ENCODE measurements at regions not wholly inside any gene's neighbourhood (a gene's known extent, or its start where the extent isn't known, plus 50 kb on each side); places are given as distances from the start of the nearest gene placed in this dataset.
"Not testable (repeated sequence)": the region's sequence is repeated elsewhere in the genome, so short reads cannot be mapped to it uniquely, and the experiment has no call there.

DNA sequence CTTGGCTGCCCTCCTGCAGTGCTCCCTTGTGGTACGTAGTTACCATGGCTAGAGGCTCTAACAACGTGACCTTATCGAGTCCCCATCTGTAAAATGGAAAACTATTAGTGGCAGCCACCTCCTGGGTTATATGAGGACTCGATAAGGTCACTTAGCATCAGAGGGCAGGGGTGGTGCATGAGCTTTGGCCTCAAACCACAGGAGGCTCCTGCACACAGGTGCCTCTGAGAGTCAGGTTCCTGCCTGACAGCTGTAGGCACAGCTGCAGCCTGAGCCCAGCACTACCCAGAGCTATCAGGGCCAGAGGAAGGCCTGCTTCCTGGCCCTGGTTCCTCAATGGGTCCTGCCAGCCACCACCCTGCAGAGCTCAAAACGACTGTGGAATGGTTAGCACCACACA is 57.2 kb upstream of the SEC14L1 start:
- DNase-seq (ENCODE audit: extremely low read depth in 1 of 2, low read depth in 1 of 2): no peak

DNA sequence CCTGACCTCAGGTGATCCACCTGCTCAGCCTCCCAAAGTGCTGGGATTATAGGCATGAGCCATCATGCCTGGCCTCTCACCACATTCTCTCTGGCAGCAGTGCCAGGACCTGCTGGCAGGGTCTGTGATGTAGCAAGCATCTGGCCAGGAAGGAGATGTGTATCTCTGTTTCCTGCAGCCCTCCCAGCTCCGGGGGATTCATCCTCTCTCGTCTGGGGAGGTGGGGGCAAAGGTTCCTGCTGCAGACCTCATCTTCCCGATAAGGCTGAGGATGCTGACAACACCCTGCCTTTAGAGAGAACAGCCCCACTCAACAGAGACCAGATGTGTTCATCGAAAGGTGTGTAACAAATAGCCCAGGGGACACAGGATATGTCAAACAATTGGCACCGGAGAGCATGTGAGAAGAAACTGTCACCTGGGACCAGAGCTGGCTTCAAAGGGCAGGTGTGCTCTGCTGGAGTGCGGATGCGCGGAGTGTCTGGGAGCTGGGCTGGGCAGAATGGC is 54.8 kb upstream of the SEC14L1 start:
- no peak for DNase-seq (ENCODE audit: extremely low read depth in 1 of 2, low read depth in 1 of 2)

DNA sequence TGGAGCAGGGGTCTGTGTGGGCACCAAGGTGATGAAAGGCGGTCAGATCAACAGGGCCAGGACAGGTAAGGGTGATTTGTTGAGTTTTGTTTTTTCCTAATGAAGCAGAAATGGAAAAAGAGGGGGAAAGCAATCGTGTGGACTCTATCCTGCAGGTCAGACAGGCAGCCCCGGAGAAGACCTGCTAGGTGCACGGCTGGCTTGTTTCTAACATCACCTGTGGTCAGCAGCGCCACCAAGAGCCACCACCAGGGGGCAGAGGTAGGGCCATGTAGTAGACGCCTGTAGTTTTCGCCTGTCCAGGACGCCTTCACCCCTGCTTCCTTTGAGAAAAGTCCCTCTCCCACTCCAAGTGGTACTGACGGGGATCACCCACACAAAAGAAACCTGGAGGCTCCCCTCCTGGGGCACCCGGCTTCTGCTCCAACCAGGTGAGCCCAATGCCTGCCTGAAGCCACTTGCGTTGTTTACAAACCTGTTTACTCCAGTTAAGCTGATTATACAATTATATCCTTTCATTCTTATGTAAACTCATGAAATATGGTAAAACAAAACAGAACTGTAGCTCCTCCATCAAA is 54.2 kb upstream of the SEC14L1 start:
- peak; percentile 54 to 72 for DNase-seq (ENCODE audit: extremely low read depth in 1 of 2, low read depth in 1 of 2)

DNA sequence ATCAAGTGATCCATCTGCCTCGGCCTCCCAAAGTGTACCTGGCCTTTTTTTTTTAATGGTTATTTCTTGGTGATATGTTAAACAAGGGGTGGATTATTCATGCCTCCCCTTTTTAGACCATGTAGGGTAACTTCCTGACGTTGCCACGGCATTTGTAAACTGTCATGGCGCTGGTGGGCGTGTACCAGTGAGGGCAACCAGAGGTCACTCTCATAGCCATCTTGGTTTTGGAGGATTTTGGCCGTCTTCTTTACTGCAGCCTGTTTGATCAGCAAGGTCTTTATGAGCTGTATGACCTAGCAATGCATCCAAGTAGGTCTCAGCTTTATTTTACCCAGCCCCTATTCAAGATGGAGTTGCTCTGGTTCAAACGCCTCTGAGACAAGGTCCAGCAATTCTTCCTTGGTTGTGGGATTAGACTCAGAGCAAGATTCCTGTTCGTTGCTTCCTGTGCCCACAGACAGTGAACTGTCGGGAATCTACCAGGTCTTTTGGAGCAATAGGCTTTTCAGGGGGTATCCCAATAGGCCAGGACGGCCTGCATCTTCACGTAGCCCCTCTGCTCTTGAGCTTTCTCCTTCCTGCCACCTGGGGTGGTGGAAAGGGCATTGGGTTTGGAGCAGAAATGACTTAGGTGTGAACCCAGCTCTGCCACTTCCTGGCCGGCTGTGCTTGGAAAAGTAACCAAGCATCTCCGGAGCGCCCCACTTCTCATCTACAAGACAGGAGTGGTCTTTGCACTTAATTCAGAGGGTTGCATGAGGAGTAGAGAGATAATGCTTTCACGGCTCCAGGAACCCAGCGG is 52.9 kb upstream of the SEC14L1 start:
- DNase-seq (ENCODE audit: extremely low read depth in 1 of 2, low read depth in 1 of 2): no peak

DNA sequence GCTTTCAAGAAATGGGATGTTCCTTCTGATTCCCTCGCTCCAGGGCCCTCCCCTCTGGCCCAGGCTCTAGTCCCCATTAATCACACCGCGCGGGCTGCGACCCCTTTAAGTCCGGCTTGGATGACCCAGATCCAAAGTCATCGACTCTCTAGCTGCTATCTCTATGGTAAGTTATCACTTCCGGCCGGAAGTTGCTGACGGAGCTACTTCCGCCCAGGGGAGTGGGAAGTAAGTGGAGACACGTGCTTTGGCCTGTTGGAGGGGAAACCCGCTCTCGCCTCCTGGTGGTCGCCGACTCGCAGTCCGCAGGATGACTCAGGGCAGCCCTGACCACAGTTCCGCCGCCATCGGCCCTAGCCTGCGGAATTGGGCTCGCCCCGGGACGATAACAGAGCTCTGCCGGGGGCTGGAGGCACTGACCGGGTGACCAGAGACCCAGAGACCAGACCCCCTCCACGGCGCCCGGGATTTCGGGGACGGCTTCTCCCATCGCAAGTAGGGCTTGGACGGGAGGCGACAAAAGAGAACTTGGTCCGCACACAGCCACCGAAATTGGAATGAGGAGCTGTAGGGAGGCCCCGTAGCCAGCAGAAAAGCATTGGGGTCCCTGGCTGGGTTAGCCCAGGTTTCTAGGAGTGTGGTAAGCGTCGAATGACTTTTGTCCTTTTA is 52.2 kb upstream of the SEC14L1 start:
- peak; percentile 82 to 92 for DNase-seq (ENCODE audit: extremely low read depth in 1 of 2, low read depth in 1 of 2)

DNA sequence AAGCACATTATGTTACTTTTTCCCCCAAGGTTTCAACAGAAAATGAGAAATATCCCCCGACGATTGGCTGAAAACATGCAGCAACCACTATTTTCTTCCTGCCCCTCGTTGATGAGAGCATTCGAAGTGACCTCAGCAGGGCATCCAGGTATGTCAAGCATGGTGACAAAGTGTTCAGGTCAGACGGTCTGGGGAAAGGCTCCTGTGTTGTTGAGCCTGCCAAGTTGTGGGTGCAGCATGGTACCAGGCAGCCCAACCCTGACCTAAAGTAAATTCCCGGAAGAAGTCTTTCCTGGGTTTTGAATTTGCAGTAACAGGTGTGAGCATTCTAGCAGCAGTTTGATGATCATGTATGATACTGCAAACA is 51.7 kb upstream of the SEC14L1 start:
- DNase-seq (ENCODE audit: extremely low read depth in 1 of 2, low read depth in 1 of 2): no peak

DNA sequence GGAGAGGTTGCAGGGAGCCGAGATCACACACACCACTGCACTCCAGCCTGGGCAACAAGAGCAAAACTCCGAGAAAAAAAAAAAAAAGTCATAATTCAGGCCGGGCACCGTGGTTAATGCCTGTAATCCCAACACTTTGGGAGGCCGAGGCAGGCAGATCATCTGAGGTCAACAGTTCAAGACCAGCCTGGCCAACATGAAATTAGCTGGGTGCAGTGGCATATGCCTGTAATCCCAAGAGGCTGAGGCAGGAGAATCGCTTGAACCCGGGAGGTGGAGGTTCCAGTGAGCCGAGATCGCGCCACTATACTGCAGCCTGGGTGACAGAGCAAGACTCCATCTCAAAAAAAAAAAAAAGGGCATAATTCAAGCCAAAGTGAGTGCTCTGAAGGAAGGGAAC is 50.8 kb upstream of the SEC14L1 start:
- DNase-seq (ENCODE audit: extremely low read depth in 1 of 2, low read depth in 1 of 2): not testable (repeated sequence)

DNA sequence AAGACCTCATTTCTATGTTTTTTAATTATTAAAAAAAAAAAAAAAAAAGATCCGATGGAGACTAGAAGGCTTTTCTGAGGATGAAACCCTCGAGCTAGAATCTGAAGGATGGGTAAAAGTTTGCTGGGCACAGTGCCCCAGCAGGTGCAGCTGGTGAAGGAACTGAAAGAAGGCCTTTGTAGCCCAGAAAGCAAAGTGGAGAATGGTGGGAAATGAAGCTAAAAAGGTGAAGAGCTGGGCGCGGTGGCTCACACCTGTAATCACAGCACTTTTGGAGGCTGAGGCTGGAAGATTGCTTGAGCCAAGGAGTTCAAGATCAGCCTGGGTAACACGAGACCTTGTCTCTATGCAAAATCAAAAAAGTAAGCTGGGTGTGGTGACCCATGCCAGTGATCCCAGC is 50.3 kb upstream of the SEC14L1 start:
- no peak for DNase-seq (ENCODE audit: extremely low read depth in 1 of 2, low read depth in 1 of 2)
